ENCODE measurements at regions not wholly inside any gene's neighbourhood (a gene's known extent, or its start where the extent isn't known, plus 50 kb on each side); places are given as distances from the start of the nearest gene placed in this dataset.

GRCh38 chr2:2867397-2867979, 510.1 kb downstream of the EIPR1 start:
- TF ChIP-seq, protein P1, sequence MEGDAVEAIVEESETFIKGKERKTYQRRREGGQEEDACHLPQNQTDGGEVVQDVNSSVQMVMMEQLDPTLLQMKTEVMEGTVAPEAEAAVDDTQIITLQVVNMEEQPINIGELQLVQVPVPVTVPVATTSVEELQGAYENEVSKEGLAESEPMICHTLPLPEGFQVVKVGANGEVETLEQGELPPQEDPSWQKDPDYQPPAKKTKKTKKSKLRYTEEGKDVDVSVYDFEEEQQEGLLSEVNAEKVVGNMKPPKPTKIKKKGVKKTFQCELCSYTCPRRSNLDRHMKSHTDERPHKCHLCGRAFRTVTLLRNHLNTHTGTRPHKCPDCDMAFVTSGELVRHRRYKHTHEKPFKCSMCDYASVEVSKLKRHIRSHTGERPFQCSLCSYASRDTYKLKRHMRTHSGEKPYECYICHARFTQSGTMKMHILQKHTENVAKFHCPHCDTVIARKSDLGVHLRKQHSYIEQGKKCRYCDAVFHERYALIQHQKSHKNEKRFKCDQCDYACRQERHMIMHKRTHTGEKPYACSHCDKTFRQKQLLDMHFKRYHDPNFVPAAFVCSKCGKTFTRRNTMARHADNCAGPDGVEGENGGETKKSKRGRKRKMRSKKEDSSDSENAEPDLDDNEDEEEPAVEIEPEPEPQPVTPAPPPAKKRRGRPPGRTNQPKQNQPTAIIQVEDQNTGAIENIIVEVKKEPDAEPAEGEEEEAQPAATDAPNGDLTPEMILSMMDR (IDR thresholded peaks at IDR 0.05; ENCODE audit: low read depth, low read length, poor library complexity, severe bottlenecking), result no peak
- no peak for TF ChIP-seq EZH2phosphoT487 (IDR thresholded peaks at IDR 0.05; ENCODE audit: borderline replicate concordance, low read length)

Measured in DOHH2 (cell line).